HL-60 (cell line): ENCODE measurements at regions not wholly inside any gene's neighbourhood (a gene's known extent, or its start where the extent isn't known, plus 50 kb on each side); places are given as distances from the start of the nearest gene placed in this dataset.

Experiments used
- DNase-seq, 2 experiments: peaks; one replicate each; pipeline ENCODE4 v3.0.0-alpha.2; 2010 to 2020; ENCODE audit warnings: low read depth in 1 of 2, low spot score in 1 of 2
- H3K27ac ChIP-seq: fragments of 250-450 bp; sonication (Bioruptor Pico); replicated peaks from 2 replicates; pipeline ENCODE4 v1.5.1; 2020; ENCODE audit warnings: mild to moderate bottlenecking, moderate library complexity
- H3K27me3 ChIP-seq: fragments of 250-450 bp; sonication (Bioruptor Pico); 2 replicates; pipeline ENCODE4 v1.5.1; 2021; ENCODE audit warnings: mild to moderate bottlenecking, moderate library complexity; ENCODE audit not compliant: insufficient read depth, poor library complexity, severe bottlenecking
- H3K4me3 ChIP-seq: replicated peaks from 2 replicates; pipeline ENCODE4 v1.5.1; 2011; ENCODE audit warnings: mild to moderate bottlenecking, control low read depth, low read length; ENCODE audit not compliant: insufficient read depth
- CTCF ChIP-seq: IDR thresholded peaks from one replicate; pipeline ENCODE4 v1.5.1; 2011; ENCODE audit warnings: low read length, control low read depth, inconsistent platforms; ENCODE audit not compliant: insufficient read depth
- GABPA ChIP-seq: IDR thresholded peaks from 2 replicates; pipeline ENCODE4 v1.6.1; 2012; ENCODE audit warnings: low read depth
- POLR2AphosphoS5 ChIP-seq: IDR thresholded peaks from 2 replicates; pipeline ENCODE4 v1.6.1; 2012; ENCODE audit warnings: low read depth
- SPI1 ChIP-seq: IDR thresholded peaks from 2 replicates; pipeline ENCODE4 v1.6.1; 2012; ENCODE audit warnings: low read depth, mild to moderate bottlenecking, borderline replicate concordance
- TF ChIP-seq, protein P1 (sequence below): IDR thresholded peaks from 2 replicates; pipeline ENCODE4 v1.6.1; 2012; ENCODE audit warnings: low read depth; ENCODE audit not compliant: insufficient replicate concordance

DNA sequence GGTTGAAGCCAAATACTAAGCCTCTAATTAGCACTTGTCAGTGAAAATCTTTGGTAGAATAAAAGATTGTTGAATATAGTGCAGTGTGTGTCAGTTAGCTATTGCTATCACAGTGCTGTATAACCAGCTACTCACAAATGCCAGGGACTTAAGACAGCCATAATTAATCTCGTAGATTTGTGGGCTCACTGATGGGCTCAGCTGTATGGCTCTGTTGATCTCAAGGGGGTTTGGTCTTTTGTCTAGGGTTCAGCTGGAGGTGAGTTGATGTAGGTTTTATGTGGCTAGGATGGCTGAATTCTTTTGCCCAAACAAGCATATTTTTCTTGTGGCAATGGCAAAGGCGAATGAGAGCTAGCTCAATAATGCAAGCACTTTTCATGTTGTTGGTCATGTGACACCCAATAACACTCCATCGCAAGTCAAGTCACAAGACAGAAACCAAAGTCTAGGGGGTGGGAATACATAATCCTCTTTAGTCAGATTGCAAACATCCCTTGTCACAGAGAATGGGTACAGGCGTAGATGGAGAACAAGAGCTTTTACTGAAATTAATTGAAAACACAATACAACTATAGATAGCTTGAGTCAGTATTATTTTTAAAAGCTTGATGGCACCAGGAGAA, 121.7 kb upstream of the EDNRB start:
- Histone ChIP-seq H3K27me3 (no peaks in the 10 kb centered on the region), H3K4me3 (no peak overlapping the region), H3K27ac (no peak overlapping the region)
- no peak for TF ChIP-seq POLR2AphosphoS5
- TF ChIP-seq GABPA: no peak
- TF ChIP-seq SPI1: no peak
- no peak for TF ChIP-seq CTCF
- TF ChIP-seq, protein P1, sequence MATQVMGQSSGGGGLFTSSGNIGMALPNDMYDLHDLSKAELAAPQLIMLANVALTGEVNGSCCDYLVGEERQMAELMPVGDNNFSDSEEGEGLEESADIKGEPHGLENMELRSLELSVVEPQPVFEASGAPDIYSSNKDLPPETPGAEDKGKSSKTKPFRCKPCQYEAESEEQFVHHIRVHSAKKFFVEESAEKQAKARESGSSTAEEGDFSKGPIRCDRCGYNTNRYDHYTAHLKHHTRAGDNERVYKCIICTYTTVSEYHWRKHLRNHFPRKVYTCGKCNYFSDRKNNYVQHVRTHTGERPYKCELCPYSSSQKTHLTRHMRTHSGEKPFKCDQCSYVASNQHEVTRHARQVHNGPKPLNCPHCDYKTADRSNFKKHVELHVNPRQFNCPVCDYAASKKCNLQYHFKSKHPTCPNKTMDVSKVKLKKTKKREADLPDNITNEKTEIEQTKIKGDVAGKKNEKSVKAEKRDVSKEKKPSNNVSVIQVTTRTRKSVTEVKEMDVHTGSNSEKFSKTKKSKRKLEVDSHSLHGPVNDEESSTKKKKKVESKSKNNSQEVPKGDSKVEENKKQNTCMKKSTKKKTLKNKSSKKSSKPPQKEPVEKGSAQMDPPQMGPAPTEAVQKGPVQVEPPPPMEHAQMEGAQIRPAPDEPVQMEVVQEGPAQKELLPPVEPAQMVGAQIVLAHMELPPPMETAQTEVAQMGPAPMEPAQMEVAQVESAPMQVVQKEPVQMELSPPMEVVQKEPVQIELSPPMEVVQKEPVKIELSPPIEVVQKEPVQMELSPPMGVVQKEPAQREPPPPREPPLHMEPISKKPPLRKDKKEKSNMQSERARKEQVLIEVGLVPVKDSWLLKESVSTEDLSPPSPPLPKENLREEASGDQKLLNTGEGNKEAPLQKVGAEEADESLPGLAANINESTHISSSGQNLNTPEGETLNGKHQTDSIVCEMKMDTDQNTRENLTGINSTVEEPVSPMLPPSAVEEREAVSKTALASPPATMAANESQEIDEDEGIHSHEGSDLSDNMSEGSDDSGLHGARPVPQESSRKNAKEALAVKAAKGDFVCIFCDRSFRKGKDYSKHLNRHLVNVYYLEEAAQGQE: no peak
- no peak for DNase-seq

GRCh38 chr13:78036841-78037240, 118.2 kb upstream of the EDNRB start:
- TF ChIP-seq, protein P1: no peak
- no peak for TF ChIP-seq GABPA
- no peak for TF ChIP-seq CTCF
- no peak for TF ChIP-seq SPI1
- TF ChIP-seq POLR2AphosphoS5: no peak
- no peak for DNase-seq
- Histone ChIP-seq H3K4me3 (no peak overlapping the region), H3K27me3 (no peaks in the 10 kb centered on the region), H3K27ac (no peak overlapping the region)

GRCh38 chr13:78035500-78035899, 116.9 kb upstream of the EDNRB start:
- DNase-seq: no peak
- Histone ChIP-seq H3K27me3 (no peaks in the 10 kb centered on the region), H3K4me3 (no peak overlapping the region), H3K27ac (no peak overlapping the region)
- TF ChIP-seq SPI1: no peak

- no peak for DNase-seq
- no peak for TF ChIP-seq SPI1
- TF ChIP-seq POLR2AphosphoS5: no peak
- no peak for TF ChIP-seq GABPA
- TF ChIP-seq CTCF: no peak
- TF ChIP-seq, protein P1: no peak
Observed at GRCh38 chr13:78033509-78033908, 114.9 kb upstream of the EDNRB start.

More at GRCh38 chr13:78033509-78033908, 114.9 kb upstream of the EDNRB start:
- H3K27ac ChIP-seq: no peak overlapping the region
- H3K27me3 ChIP-seq: no peaks in the 10 kb centered on the region
- no peak overlapping the region for H3K4me3 ChIP-seq
